SK-N-SH (cell line): ENCODE measurements at regions not wholly inside any gene's neighbourhood (a gene's known extent, or its start where the extent isn't known, plus 50 kb on each side); places are given as distances from the start of the nearest gene placed in this dataset.

Experiments used
- CTCF ChIP-seq: fragments of 200-600 bp; sonication (generic); IDR thresholded peaks from 2 replicates; pipeline ENCODE4 v1.6.1; 2017; ENCODE audit warnings: antibody characterized with exemption, mild to moderate bottlenecking, moderate library complexity
- EZH2phosphoT487 ChIP-seq: fragments of 200-600 bp; sonication (generic); IDR thresholded peaks from 2 replicates; pipeline ENCODE4 v1.6.1; 2017; ENCODE audit warnings: low read depth, mixed run types, mild to moderate bottlenecking, antibody characterized with exemption, moderate library complexity, borderline replicate concordance
- GATA2 ChIP-seq: sonication (generic); formaldehyde crosslinking; IDR thresholded peaks from 2 replicates; pipeline ENCODE4 v1.5.0; 2020; ENCODE audit warnings: mild to moderate bottlenecking, missing genetic modification reagents
- JUND ChIP-seq: IDR thresholded peaks from 2 replicates; pipeline ENCODE4 v1.4.0; 2012
- POLR2AphosphoS5 ChIP-seq: IDR thresholded peaks from 2 replicates; pipeline ENCODE4 v1.6.1; 2012; ENCODE audit warnings: low read depth, low read length
- TF ChIP-seq, protein P1 (sequence below): IDR thresholded peaks from 2 replicates; pipeline ENCODE4 v1.6.1; 2012; ENCODE audit warnings: mild to moderate bottlenecking, low read depth, low read length, moderate library complexity

DNA sequence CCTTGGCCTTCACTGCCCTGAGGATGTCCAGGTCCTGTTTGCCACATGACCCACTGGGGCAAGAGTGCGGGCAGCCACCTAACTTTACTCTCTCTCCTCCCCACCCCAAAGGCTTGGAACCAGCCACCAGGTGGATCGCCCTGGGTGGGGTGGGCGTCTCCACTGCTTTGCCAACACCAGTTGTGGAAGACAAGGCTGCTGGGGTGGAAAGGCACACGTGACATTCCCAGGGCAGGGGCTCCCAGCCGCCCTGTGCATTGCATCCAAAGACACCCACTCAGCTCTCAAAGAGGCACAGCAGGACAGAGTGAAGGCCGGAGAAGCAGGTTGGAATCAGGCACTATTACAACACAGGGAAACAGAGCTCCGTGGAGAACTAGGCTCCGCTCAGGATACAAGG lies 162.2 kb downstream of the OLFM1 start:
- TF ChIP-seq EZH2phosphoT487 (no peak), CTCF (no peak), POLR2AphosphoS5 (no peak), GATA2 (no peak), JUND (no peak)
- TF ChIP-seq, protein P1, sequence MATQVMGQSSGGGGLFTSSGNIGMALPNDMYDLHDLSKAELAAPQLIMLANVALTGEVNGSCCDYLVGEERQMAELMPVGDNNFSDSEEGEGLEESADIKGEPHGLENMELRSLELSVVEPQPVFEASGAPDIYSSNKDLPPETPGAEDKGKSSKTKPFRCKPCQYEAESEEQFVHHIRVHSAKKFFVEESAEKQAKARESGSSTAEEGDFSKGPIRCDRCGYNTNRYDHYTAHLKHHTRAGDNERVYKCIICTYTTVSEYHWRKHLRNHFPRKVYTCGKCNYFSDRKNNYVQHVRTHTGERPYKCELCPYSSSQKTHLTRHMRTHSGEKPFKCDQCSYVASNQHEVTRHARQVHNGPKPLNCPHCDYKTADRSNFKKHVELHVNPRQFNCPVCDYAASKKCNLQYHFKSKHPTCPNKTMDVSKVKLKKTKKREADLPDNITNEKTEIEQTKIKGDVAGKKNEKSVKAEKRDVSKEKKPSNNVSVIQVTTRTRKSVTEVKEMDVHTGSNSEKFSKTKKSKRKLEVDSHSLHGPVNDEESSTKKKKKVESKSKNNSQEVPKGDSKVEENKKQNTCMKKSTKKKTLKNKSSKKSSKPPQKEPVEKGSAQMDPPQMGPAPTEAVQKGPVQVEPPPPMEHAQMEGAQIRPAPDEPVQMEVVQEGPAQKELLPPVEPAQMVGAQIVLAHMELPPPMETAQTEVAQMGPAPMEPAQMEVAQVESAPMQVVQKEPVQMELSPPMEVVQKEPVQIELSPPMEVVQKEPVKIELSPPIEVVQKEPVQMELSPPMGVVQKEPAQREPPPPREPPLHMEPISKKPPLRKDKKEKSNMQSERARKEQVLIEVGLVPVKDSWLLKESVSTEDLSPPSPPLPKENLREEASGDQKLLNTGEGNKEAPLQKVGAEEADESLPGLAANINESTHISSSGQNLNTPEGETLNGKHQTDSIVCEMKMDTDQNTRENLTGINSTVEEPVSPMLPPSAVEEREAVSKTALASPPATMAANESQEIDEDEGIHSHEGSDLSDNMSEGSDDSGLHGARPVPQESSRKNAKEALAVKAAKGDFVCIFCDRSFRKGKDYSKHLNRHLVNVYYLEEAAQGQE = no peak
